GM06990 (cell line): ENCODE measurements at regions not wholly inside any gene's neighbourhood (a gene's known extent, or its start where the extent isn't known, plus 50 kb on each side); places are given as distances from the start of the nearest gene placed in this dataset.
"Not testable (repeated sequence)": the region's sequence is repeated elsewhere in the genome, so short reads cannot be mapped to it uniquely, and the experiment has no call there.

Experiments
- DNase-seq: peaks from one replicate; pipeline ENCODE4 v3.0.0-alpha.2; 2011; ENCODE audit not compliant: insufficient read length; ENCODE audit errors: extremely low read depth
- H3K27me3 ChIP-seq: replicated peaks from 2 replicates; pipeline ENCODE4 v1.6.0; 2011; ENCODE audit warnings: low read length; ENCODE audit not compliant: control insufficient read depth, insufficient read depth
- H3K36me3 ChIP-seq: 2 replicates; pipeline ENCODE4 v1.5.1; 2011; ENCODE audit warnings: low read length; ENCODE audit not compliant: control insufficient read depth, insufficient read depth
- H3K4me3 ChIP-seq: replicated peaks from 2 replicates; pipeline ENCODE4 v1.5.1; 2011; ENCODE audit warnings: low read depth, mild to moderate bottlenecking, control low read depth, low read length
- TF ChIP-seq, protein P1 (sequence below): IDR thresholded peaks from 2 replicates; pipeline ENCODE4 v1.5.1; 2011; ENCODE audit warnings: low read length, control low read depth, mild to moderate bottlenecking, inconsistent platforms; ENCODE audit not compliant: insufficient read depth, poor library complexity, severe bottlenecking

DNA sequence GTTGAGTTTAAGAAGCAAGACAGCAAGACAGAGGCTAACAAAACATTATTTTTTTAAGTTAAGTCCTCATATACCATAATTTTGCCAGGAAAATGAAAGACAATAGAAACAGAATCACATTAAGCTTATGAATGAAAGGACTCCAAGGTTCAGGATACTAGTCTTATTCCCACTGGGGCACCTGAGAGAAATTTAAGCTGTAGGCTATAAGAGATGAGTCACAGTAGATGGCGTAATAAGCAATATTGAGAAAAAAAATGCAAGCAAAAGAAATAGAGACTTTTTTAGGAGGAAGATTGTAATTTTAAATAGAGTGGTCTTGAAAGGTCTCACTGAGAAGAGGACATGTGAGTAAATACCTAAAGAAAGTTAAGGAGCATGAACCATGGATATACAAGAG is 57.1 kb upstream of the KIF2B start:
- TF ChIP-seq, protein P1, sequence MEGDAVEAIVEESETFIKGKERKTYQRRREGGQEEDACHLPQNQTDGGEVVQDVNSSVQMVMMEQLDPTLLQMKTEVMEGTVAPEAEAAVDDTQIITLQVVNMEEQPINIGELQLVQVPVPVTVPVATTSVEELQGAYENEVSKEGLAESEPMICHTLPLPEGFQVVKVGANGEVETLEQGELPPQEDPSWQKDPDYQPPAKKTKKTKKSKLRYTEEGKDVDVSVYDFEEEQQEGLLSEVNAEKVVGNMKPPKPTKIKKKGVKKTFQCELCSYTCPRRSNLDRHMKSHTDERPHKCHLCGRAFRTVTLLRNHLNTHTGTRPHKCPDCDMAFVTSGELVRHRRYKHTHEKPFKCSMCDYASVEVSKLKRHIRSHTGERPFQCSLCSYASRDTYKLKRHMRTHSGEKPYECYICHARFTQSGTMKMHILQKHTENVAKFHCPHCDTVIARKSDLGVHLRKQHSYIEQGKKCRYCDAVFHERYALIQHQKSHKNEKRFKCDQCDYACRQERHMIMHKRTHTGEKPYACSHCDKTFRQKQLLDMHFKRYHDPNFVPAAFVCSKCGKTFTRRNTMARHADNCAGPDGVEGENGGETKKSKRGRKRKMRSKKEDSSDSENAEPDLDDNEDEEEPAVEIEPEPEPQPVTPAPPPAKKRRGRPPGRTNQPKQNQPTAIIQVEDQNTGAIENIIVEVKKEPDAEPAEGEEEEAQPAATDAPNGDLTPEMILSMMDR: no peak

DNA sequence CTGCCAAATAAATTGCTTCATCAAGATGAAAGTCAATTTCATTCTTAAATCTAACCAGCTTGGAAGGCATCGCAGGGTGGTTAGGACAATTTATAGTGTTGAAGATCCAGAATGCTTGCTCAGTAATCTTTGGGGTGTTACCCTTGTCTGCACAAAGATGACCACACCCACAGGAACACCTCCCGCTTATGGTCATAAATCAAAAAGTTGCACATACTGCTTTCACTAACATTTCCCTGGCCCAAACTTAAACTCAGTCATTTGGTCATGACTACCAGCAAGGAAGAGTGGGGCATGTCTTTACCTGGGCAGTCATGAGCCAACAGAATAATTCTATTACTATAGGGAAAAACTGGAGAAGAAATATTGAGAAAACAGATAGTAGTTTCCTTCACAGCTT is 57.6 kb upstream of the KIF2B start:
- DNase-seq: no peak
- TF ChIP-seq, protein P1: no peak
- no peak overlapping the region for H3K4me3 ChIP-seq

More for the DNA sequence above, 57.1 kb upstream of the KIF2B start:
- no peak overlapping the region for H3K4me3 ChIP-seq
- DNase-seq: no peak
- H3K36me3 ChIP-seq: no peaks in the 10 kb centered on the region
- H3K27me3 ChIP-seq: no peaks in the 10 kb centered on the region

DNA sequence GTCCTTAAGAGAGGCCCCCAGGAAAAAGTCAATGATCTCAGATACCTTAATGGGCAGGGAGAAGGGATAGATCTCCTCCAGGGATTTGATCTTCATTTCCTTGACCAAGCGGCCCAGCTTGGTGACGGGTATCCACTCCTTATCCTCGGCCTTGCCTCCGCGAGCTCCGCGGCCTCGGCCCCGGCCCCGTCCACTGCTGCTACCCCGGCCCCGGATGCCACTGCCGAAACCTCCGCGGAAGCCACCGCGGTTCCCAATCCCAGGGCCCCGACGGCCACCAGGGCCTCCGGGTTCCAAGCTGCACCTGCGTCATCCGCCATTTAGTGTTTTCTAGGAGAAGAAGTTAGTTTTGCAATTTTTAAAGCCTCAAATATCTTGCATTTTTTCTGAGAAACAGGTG is 65.2 kb upstream of the KIF2B start:
- Histone ChIP-seq H3K4me3 (no peak overlapping the region), H3K27me3 (no peaks in the 10 kb centered on the region), H3K36me3 (no peaks in the 10 kb centered on the region)
- TF ChIP-seq, protein P1: no peak
- DNase-seq: no peak

More for the DNA sequence above, 57.6 kb upstream of the KIF2B start:
- Histone ChIP-seq H3K27me3 (no peaks in the 10 kb centered on the region), H3K36me3 (no peaks in the 10 kb centered on the region)

DNA sequence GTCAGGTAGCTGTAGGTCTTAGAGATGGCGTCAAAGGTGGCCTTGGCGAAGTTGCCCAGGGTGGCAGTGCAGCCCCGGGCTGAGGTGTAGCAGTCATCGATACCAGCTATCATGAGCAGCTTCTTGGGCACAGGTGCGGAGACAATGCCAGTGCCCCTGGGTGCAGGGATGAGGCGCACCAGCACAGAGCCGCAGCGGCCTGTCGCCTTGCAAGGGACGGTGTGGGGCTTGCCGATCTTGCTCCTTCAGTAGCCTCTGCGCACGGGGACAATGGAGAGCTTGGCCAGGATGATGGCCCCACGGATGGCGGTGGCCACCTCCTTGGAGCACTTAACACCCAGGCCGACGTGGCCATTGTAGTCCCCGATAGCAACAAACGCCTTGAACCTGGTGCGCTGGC is 65.6 kb upstream of the KIF2B start:
- DNase-seq, H3K27me3 ChIP-seq, H3K36me3 ChIP-seq, H3K4me3 ChIP-seq: not testable (repeated sequence)

DNA sequence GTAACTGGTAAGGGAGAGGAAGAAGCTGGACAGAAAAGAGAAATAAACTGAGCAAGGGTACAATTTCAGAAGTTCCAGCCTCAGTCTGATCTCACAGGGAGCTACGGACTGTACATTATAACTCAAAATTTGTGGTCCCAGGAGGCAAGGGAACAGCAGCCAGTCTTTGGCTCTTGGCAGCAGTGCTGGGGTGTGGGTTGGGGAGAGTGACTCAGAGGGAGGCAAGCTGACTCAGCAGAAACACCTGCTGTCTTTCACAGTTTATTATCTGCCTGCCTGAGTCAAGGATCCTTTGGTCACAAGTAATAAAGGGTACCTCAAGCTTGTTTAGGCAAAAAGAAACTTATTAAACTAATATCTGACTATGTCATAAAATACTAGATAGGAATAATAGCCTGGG is 73.5 kb upstream of the KIF2B start:
- Histone ChIP-seq H3K4me3 (no peak overlapping the region), H3K27me3 (no peaks in the 10 kb centered on the region), H3K36me3 (no peaks in the 10 kb centered on the region)
- TF ChIP-seq, protein P1: no peak
- no peak for DNase-seq

DNA sequence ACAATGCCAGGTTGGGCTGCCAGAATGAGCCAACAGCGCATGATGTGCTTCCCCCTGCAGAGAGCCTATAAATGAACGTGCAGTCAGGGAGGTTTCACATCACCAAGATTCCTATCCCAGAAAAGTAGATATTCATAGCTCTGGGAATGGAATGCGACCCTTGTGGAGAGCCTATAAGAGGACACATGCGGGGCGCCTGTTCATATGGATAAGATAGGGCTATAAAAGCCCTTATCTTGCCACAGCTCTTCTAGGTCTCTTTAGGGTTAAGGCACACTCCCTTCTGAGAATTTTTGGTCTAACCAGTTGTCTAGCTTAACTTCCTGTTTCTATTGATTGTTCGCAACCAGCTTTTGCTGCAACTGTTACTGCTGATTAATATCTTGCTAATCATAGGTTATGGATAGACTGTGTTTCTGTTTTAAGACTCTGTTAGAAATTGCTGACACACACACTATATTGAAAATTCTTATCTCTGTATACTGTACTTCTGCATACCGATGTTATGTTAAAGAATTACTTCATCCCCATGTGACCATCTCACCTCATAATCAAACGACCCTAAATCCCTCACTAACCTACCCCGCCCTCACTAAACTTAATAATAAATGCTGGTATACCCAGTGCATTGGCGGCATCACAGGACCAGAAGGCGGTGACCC is 74.4 kb upstream of the KIF2B start:
- not testable (repeated sequence) for H3K27me3 ChIP-seq, H3K36me3 ChIP-seq, DNase-seq, H3K4me3 ChIP-seq

DNA sequence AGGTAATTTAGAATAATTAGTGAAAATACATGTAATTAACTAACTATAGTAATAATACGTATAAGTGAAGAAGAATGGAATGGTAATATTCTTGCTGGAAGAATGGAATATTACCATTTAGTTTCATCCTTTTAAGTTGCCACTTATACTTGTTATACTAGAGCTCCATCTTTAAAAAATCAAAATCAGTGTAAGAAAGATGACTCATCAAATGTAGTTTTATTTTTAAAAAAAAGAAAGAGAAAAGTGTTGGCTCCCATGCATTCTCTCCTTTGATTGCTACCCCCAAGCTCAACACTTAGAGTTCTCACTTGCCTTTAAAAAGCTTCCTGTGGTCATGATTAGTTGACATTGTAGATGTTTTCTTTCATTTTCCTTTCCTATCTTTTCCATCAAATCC is 82.4 kb upstream of the KIF2B start:
- H3K36me3 ChIP-seq: no peaks in the 10 kb centered on the region
- DNase-seq: no peak
- no peaks in the 10 kb centered on the region for H3K27me3 ChIP-seq
- TF ChIP-seq, protein P1: no peak
- H3K4me3 ChIP-seq: no peak overlapping the region
